NB4 (cell line): ENCODE measurements at regions not wholly inside any gene's neighbourhood (a gene's known extent, or its start where the extent isn't known, plus 50 kb on each side); places are given as distances from the start of the nearest gene placed in this dataset.

ENCODE experiments used
- DNase-seq: peaks from one replicate; pipeline ENCODE4 v3.0.0; 2010; ENCODE audit warnings: low read depth
- H3K4me3 ChIP-seq: one replicate; pipeline ENCODE4 v1.5.1; 2011; ENCODE audit warnings: mild to moderate bottlenecking, low read depth, low read length, moderate library complexity
- MYC ChIP-seq: IDR thresholded peaks from 2 replicates; pipeline ENCODE4 v1.6.1; 2011; ENCODE audit warnings: low read depth, low read length
- POLR2A ChIP-seq: IDR thresholded peaks from 2 replicates; pipeline ENCODE4 v1.6.1; 2011; ENCODE audit warnings: mild to moderate bottlenecking; ENCODE audit not compliant: insufficient read length; ENCODE audit errors: extremely low read depth
- TF ChIP-seq, protein P1 (sequence below): IDR thresholded peaks from 2 replicates; pipeline ENCODE4 v1.6.1; 2011; ENCODE audit warnings: low read depth, low read length
- TF ChIP-seq, protein P2 (sequence below): IDR thresholded peaks from one replicate; pipeline ENCODE4 v1.5.1; 2012; ENCODE audit warnings: low read depth, low read length

DNA sequence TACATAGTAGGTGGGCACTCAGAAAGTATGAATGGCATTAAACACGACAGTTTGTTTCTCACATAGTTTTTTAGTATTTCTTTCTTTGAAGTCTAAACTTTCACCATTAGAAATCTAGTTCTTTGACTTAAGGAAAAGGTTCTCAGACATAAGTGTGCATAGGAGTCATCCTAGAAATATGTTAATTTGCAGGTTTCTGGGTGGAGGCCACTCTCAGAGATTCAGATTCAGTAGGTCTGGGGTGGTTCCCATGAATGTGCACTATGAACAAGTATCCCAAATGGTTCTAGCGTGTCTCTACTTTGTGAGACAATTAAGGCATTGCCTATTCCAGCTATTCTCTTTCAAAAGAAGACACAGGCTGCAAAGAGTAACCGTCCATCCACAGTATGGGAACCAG, 119.3 kb downstream of the NGF start:
- no peak overlapping the region for H3K4me3 ChIP-seq
- no peak for DNase-seq
- TF ChIP-seq MYC (no peak), POLR2A (no peak)
- TF ChIP-seq, protein P1, sequence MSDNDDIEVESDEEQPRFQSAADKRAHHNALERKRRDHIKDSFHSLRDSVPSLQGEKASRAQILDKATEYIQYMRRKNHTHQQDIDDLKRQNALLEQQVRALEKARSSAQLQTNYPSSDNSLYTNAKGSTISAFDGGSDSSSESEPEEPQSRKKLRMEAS: no peak
- TF ChIP-seq, protein P2, sequence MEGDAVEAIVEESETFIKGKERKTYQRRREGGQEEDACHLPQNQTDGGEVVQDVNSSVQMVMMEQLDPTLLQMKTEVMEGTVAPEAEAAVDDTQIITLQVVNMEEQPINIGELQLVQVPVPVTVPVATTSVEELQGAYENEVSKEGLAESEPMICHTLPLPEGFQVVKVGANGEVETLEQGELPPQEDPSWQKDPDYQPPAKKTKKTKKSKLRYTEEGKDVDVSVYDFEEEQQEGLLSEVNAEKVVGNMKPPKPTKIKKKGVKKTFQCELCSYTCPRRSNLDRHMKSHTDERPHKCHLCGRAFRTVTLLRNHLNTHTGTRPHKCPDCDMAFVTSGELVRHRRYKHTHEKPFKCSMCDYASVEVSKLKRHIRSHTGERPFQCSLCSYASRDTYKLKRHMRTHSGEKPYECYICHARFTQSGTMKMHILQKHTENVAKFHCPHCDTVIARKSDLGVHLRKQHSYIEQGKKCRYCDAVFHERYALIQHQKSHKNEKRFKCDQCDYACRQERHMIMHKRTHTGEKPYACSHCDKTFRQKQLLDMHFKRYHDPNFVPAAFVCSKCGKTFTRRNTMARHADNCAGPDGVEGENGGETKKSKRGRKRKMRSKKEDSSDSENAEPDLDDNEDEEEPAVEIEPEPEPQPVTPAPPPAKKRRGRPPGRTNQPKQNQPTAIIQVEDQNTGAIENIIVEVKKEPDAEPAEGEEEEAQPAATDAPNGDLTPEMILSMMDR: no peak

DNA sequence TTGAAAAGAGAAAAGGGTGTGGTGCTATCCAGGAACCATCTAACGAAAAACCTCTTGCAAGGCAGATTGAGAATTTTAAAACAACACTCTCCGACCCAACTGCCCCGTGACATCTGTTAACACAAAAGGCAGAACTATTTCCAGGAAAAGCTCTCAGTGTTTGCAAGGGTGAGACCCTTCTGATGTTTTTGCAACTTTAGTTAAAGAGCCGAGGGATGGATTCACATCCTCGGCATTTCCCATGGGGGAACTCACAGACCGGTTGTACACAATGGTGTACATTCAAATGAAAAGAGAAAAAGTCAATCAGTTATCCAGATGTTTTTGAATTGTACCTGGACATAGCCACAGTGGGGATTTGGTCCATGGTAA, 120.0 kb downstream of the NGF start:
- TF ChIP-seq POLR2A: no peak
- TF ChIP-seq, protein P1: no peak
- TF ChIP-seq, protein P2: no peak
- TF ChIP-seq MYC: no peak
- no peak for DNase-seq
- H3K4me3 ChIP-seq: no peak overlapping the region

DNA sequence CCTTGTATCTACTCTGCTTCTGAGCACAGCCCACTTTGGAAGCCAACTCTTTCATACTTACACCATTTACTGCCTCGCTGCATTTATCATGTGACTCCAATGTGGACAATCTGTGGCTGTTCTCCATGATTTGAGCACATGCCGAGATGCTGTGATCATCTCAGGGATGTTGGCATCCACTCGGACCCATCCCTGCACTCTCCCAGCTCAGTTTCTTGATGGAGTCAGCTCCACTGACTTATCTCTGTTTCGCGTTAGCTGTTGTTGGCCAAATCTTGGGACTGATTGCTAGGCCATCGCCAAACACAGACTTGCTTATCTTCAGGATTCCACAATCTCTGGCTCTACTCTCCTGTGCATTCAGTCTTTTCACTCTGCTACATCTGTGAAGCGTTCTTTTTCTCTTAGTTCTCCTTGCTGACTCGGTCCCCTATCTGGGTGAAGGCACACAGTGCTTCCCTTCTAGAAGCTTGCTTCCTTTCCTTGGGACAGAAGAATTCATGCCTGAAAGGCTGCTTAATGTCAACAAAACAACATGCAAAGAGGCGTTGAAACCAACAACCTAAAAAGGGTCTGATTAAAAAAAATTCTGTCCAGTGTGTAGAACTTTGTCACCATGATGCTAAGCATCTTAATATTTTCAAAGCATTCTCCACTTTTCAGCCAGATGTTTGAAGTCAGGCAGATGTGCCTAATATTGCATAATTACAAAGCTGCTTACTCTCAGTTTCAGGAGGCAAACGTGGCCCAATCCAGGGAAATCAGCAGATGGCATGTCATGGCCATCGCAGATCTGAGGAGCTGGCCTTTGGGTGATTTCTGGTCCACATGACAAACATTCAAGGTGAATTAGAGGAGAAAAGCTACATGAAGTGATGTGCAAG, 120.7 kb downstream of the NGF start:
- H3K4me3 ChIP-seq: no peak overlapping the region
- TF ChIP-seq, protein P1: no peak
- TF ChIP-seq MYC (no peak), POLR2A (no peak)
- TF ChIP-seq, protein P2: no peak
- no peak for DNase-seq

DNA sequence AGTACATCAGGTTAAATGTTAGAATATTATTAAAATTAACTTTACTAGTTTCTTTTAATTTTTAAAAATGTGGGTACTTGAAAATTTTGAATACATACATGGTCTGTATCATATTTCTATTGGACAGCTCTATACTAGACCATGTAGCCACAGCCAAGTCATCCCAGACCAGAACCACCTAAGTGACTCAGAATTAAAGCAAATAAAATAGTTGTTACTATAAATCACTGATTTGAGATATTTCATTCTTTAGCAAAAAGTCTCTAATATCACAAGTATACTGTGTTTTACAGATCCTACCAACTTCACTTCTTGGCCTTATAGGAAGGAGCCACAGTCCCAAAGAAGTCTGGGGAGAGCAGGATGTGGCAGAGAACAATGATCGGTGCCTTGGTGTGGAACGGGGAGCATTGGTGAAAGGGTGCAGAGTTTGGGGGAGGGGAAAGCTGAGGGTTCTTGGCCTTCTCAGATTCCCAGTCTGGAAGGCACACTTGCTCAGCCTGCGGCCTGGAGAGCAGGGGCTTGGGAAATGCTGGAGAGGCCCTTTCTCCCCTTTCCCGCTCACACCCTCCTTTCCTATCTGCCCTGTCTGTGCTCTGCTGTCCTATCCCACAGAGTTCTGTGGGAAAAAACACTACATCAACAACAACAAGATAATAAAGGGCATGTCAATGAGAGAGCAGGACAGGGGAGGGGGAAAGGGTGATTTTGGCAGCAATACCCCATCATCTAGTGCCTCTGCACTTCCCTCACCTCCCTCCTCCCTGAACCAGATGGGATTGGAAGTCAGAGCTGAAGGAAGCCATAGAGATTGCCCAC, 122.1 kb downstream of the NGF start:
- TF ChIP-seq POLR2A: no peak
- TF ChIP-seq, protein P1: no peak
- TF ChIP-seq, protein P2: no peak
- no peak for TF ChIP-seq MYC
- no peak overlapping the region for H3K4me3 ChIP-seq
- no peak for DNase-seq

DNA sequence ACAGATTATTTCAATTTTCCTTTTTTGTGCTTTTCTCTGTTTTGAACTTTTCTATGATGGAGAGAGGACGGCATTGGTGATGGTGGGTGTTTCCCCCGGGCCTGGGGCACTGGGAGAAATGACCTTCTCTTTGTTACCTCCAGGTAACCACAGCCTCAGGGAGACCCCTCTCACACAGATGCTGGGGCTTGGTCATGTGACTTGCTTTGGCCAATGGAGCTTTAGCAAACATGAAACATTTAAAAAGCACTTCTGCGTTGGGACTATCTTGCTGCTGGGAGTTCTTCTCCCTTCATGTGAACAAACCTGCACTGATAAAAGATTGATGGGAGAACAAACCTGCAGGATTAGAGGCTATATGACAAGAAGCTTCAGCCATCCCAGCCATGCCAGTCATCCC, 122.9 kb downstream of the NGF start:
- TF ChIP-seq, protein P2: no peak
- TF ChIP-seq MYC (no peak), POLR2A (no peak)
- TF ChIP-seq, protein P1: no peak
- no peak for DNase-seq

More for the DNA sequence above, 122.9 kb downstream of the NGF start:
- H3K4me3 ChIP-seq: no peak overlapping the region
